IMR-90 (cell line): ENCODE measurements at regions not wholly inside any gene's neighbourhood (a gene's known extent, or its start where the extent isn't known, plus 50 kb on each side); places are given as distances from the start of the nearest gene placed in this dataset.

Source experiments
- BHLHE40 ChIP-seq: fragments of 150-350 bp; IDR thresholded peaks from 2 replicates; pipeline ENCODE4 v1.6.1; 2016; ENCODE audit warnings: mild to moderate bottlenecking, low read depth, low read length
- CTCF ChIP-seq: conservative IDR thresholded peaks from 2 replicates; pipeline ENCODE4 v1.5.1; 2012; ENCODE audit warnings: mild to moderate bottlenecking, low read depth, low read length, improper control_type of control experiment
- FOS ChIP-seq: fragments of 150-350 bp; IDR thresholded peaks from 2 replicates; pipeline ENCODE4 v1.6.1; 2016; ENCODE audit warnings: low read depth, low read length
- MAFK ChIP-seq: IDR thresholded peaks from 2 replicates; pipeline ENCODE4 v1.6.1; 2012; ENCODE audit warnings: low read depth, low read length, improper control_type of control experiment
- MAZ ChIP-seq: IDR thresholded peaks from 2 replicates; pipeline ENCODE4 v1.6.1; 2012; ENCODE audit warnings: low read depth, mild to moderate bottlenecking, low read length, improper control_type of control experiment, moderate library complexity, borderline replicate concordance
- MXI1 ChIP-seq: IDR thresholded peaks from 2 replicates; pipeline ENCODE4 v1.6.1; 2012; ENCODE audit warnings: low read depth, mild to moderate bottlenecking, low read length, moderate library complexity, borderline replicate concordance
- POLR2A ChIP-seq: IDR thresholded peaks from 2 replicates; pipeline ENCODE4 v1.6.1; 2012; ENCODE audit warnings: mild to moderate bottlenecking, low read depth, low read length
- RAD21 ChIP-seq: IDR thresholded peaks from 2 replicates; pipeline ENCODE4 v1.6.1; 2012; ENCODE audit warnings: low read length, improper control_type of control experiment
- RCOR1 ChIP-seq: IDR thresholded peaks from 2 replicates; pipeline ENCODE4 v1.6.1; 2012; ENCODE audit warnings: mild to moderate bottlenecking, low read length, improper control_type of control experiment; ENCODE audit not compliant: insufficient replicate concordance
- RFX5 ChIP-seq: IDR thresholded peaks from 2 replicates; pipeline ENCODE4 v1.8.0; 2012; ENCODE audit warnings: low read depth, mild to moderate bottlenecking, low read length, moderate library complexity
- USF2 ChIP-seq: fragments of 150-350 bp; IDR thresholded peaks from 2 replicates; pipeline ENCODE4 v1.6.1; 2017; ENCODE audit warnings: mild to moderate bottlenecking, antibody characterized with exemption, low read length, low read depth

GRCh38 chr14:89586258-89587135, 169.5 kb upstream of the FOXN3 start:
- TF ChIP-seq FOS (no peak), CTCF (no peak), POLR2A (no peak), RFX5 (no peak), RAD21 (no peak), MXI1 (no peak), BHLHE40 (no peak), RCOR1 (no peak), USF2 (no peak), MAFK (no peak), MAZ (no peak)
